SH-SY5Y (cell line): ENCODE measurements at regions not wholly inside any gene's neighbourhood (a gene's known extent, or its start where the extent isn't known, plus 50 kb on each side); places are given as distances from the start of the nearest gene placed in this dataset.

Experiments
- GATA2 ChIP-seq: IDR thresholded peaks from 2 replicates; pipeline ENCODE4 v1.6.1; 2011; ENCODE audit warnings: mild to moderate bottlenecking, low read depth, low read length
- GATA3 ChIP-seq: IDR thresholded peaks from 2 replicates; pipeline ENCODE4 v1.6.1; 2011; ENCODE audit warnings: low read depth, mild to moderate bottlenecking, low read length, moderate library complexity

GRCh38 chr1:38772026-38772425 lies 87.5 kb downstream of the RRAGC start:
- TF ChIP-seq GATA3: no peak
- no peak for TF ChIP-seq GATA2
